WTC11 (cell line): ENCODE measurements at regions not wholly inside any gene's neighbourhood (a gene's known extent, or its start where the extent isn't known, plus 50 kb on each side); places are given as distances from the start of the nearest gene placed in this dataset.

Source experiments
- ATAC-seq: fragments of 200-7000 bp; cut with Tn5 transposase; 2 replicates; pipeline ENCODE4 v1.10.0; 2021; ENCODE audit warnings: mild to moderate bottlenecking, moderate library complexity
- CTCF ChIA-PET: fragments of 300-600 bp; sonication (Branson Sonifier 250); formaldehyde crosslinking; loops from one replicate; lab custom pipeline; 2021; ENCODE audit warnings: antibody characterized with exemption; lab: Charles Lee
- POLR2A ChIA-PET: fragments of 350-600 bp; sonication (Branson Sonifier 250); formaldehyde crosslinking; loops from one replicate; lab custom pipeline; 2021; ENCODE audit warnings: antibody characterized with exemption; lab: Charles Lee
- DNase-seq: peaks from one replicate; pipeline ENCODE4 v3.0.0; 2021; ENCODE audit warnings: low spot score
- H3K27ac Mint-ChIP-seq: 2 replicates; pipeline ENCODE4 v1.8.0; 2021; ENCODE audit warnings: mixed read lengths
- H3K27me3 Mint-ChIP-seq: 2 replicates; pipeline ENCODE4 v1.8.0; 2021; ENCODE audit warnings: low read depth, mild to moderate bottlenecking, moderate library complexity, mixed read lengths
- H3K36me3 Mint-ChIP-seq: 2 replicates; pipeline ENCODE4 v1.8.0; 2021; ENCODE audit warnings: mixed read lengths
- H3K4me1 Mint-ChIP-seq: 2 replicates; pipeline ENCODE4 v1.8.0; 2022; ENCODE audit warnings: mixed read lengths
- H3K4me3 Mint-ChIP-seq: 2 replicates; pipeline ENCODE4 v1.8.0; 2021; ENCODE audit warnings: mild to moderate bottlenecking, moderate library complexity, mixed read lengths
- H3K9me3 Mint-ChIP-seq: 2 replicates; pipeline ENCODE4 v1.8.0; 2021; ENCODE audit warnings: mixed read lengths
- AFF4 ChIP-seq: sonication (generic); formaldehyde crosslinking; IDR thresholded peaks from 2 replicates; pipeline ENCODE4 v1.8.1; 2023; ENCODE audit warnings: mild to moderate bottlenecking, missing genetic modification reagents, borderline replicate concordance
- ATF1 ChIP-seq: sonication (generic); formaldehyde crosslinking; IDR thresholded peaks from 2 replicates; pipeline ENCODE4 v1.8.1; 2023; ENCODE audit warnings: mild to moderate bottlenecking, moderate library complexity, missing genetic modification reagents
- CREB1 ChIP-seq: sonication (generic); formaldehyde crosslinking; IDR thresholded peaks from 2 replicates; pipeline ENCODE4 v1.8.0; 2023; ENCODE audit warnings: mild to moderate bottlenecking, missing genetic modification reagents
- ESRRA ChIP-seq: sonication (generic); formaldehyde crosslinking; IDR thresholded peaks from 2 replicates; pipeline ENCODE4 v1.8.1; 2022; ENCODE audit warnings: mild to moderate bottlenecking, missing genetic modification reagents, borderline replicate concordance
- FOXK1 ChIP-seq: sonication (generic); formaldehyde crosslinking; IDR thresholded peaks from 2 replicates; pipeline ENCODE4 v1.8.0; 2022; ENCODE audit warnings: mild to moderate bottlenecking, moderate library complexity, missing genetic modification reagents
- GABPB1 ChIP-seq: sonication (generic); formaldehyde crosslinking; IDR thresholded peaks from 2 replicates; pipeline ENCODE4 v1.8.1; 2023; ENCODE audit warnings: mild to moderate bottlenecking, missing genetic modification reagents
- IRF1 ChIP-seq: sonication (generic); formaldehyde crosslinking; IDR thresholded peaks from 2 replicates; pipeline ENCODE4 v1.8.0; 2023; ENCODE audit warnings: missing genetic modification reagents
- IRF2 ChIP-seq: sonication (generic); formaldehyde crosslinking; IDR thresholded peaks from 2 replicates; pipeline ENCODE4 v1.8.0; 2022; ENCODE audit warnings: low read depth, missing genetic modification reagents, borderline replicate concordance
- NR1H2 ChIP-seq: sonication (generic); formaldehyde crosslinking; IDR thresholded peaks from 2 replicates; pipeline ENCODE4 v1.9.0; 2021; ENCODE audit warnings: mild to moderate bottlenecking, moderate library complexity, missing genetic modification reagents
- NR3C1 ChIP-seq: sonication (generic); formaldehyde crosslinking; conservative IDR thresholded peaks from 2 replicates; pipeline ENCODE4 v1.8.1; 2023; ENCODE audit warnings: low read depth, mild to moderate bottlenecking, missing genetic modification reagents
- RELA ChIP-seq: sonication (generic); formaldehyde crosslinking; IDR thresholded peaks from 2 replicates; pipeline ENCODE4 v1.8.1; 2022; ENCODE audit warnings: missing genetic modification reagents, mild to moderate bottlenecking, borderline replicate concordance
- RORB ChIP-seq: fragments of 250-450 bp; sonication (Bioruptor Pico); IDR thresholded peaks from 2 replicates; pipeline ENCODE4 v1.9.0; 2021; ENCODE audit warnings: mild to moderate bottlenecking
- SP1 ChIP-seq: sonication (generic); formaldehyde crosslinking; conservative IDR thresholded peaks from 2 replicates; pipeline ENCODE4 v1.8.1; 2022; ENCODE audit warnings: missing genetic modification reagents
- TEAD4 ChIP-seq: sonication (generic); formaldehyde crosslinking; IDR thresholded peaks from 2 replicates; pipeline ENCODE4 v1.8.0; 2022; ENCODE audit warnings: mild to moderate bottlenecking, missing genetic modification reagents
- ZNF138 ChIP-seq: sonication (generic); formaldehyde crosslinking; conservative IDR thresholded peaks from 2 replicates; pipeline ENCODE4 v1.8.1; 2022; ENCODE audit warnings: mild to moderate bottlenecking, moderate library complexity, missing genetic modification reagents
- ZNF671 ChIP-seq: fragments of 250-450 bp; sonication (Bioruptor Pico); IDR thresholded peaks from 2 replicates; pipeline ENCODE4 v1.8.0; 2021; ENCODE audit warnings: mild to moderate bottlenecking
- TF ChIP-seq, protein P1 (sequence below): fragments of 250-450 bp; sonication (Bioruptor Pico); IDR thresholded peaks from 2 replicates; pipeline ENCODE4 v1.9.0; 2021; ENCODE audit warnings: mild to moderate bottlenecking
- TF ChIP-seq, protein P2 (sequence below): sonication (generic); formaldehyde crosslinking; IDR thresholded peaks from 2 replicates; pipeline ENCODE4 v1.8.1; 2022; ENCODE audit warnings: mild to moderate bottlenecking, moderate library complexity, missing genetic modification reagents
- TF ChIP-seq, protein P3 (sequence below): sonication (generic); formaldehyde crosslinking; IDR thresholded peaks from 2 replicates; pipeline ENCODE4 v1.8.1; 2022; ENCODE audit warnings: missing genetic modification reagents, borderline replicate concordance
- TF ChIP-seq, protein P4 (sequence below): sonication (generic); formaldehyde crosslinking; IDR thresholded peaks from 2 replicates; pipeline ENCODE4 v1.8.0; 2022; ENCODE audit warnings: mild to moderate bottlenecking, missing genetic modification reagents

GRCh38 chr15:99911816-99912215 lies 178.6 kb upstream of the LYSMD4 start:
- no peak overlapping the region for H3K4me3 Mint-ChIP-seq
- no peaks in the 10 kb centered on the region for H3K9me3 Mint-ChIP-seq
- CTCF ChIA-PET, result interaction anchor here (0.6 kb wide), 1 partner anchor 968 kb away, joined by 3 read pairs; no protein-coding TSS in a partner anchor
- H3K4me1 Mint-ChIP-seq, result peaks cover 8% of the 10 kb centered on the region
- no peaks in the 10 kb centered on the region for H3K27me3 Mint-ChIP-seq
- no peaks in the 10 kb centered on the region for H3K36me3 Mint-ChIP-seq
- POLR2A ChIA-PET, result no interaction called here
- H3K27ac Mint-ChIP-seq, result no peak overlapping the region
- DNase-seq (no peak), ATAC-seq (no peak)
- TF ChIP-seq SP1, result no peak
- no peak for TF ChIP-seq AFF4 (CRISPR knock-in tag)
- TF ChIP-seq NR3C1 (CRISPR knock-in tag), result no peak
- TF ChIP-seq CREB1, result no peak
- TF ChIP-seq ESRRA (CRISPR knock-in tag), result no peak
- TF ChIP-seq IRF2 (CRISPR knock-in tag), result no peak
- no peak for TF ChIP-seq GABPB1 (CRISPR knock-in tag)
- TF ChIP-seq RORB (CRISPR knock-in tag), result no peak
- TF ChIP-seq, protein P1, sequence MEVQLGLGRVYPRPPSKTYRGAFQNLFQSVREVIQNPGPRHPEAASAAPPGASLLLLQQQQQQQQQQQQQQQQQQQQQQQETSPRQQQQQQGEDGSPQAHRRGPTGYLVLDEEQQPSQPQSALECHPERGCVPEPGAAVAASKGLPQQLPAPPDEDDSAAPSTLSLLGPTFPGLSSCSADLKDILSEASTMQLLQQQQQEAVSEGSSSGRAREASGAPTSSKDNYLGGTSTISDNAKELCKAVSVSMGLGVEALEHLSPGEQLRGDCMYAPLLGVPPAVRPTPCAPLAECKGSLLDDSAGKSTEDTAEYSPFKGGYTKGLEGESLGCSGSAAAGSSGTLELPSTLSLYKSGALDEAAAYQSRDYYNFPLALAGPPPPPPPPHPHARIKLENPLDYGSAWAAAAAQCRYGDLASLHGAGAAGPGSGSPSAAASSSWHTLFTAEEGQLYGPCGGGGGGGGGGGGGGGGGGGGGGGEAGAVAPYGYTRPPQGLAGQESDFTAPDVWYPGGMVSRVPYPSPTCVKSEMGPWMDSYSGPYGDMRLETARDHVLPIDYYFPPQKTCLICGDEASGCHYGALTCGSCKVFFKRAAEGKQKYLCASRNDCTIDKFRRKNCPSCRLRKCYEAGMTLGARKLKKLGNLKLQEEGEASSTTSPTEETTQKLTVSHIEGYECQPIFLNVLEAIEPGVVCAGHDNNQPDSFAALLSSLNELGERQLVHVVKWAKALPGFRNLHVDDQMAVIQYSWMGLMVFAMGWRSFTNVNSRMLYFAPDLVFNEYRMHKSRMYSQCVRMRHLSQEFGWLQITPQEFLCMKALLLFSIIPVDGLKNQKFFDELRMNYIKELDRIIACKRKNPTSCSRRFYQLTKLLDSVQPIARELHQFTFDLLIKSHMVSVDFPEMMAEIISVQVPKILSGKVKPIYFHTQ (CRISPR knock-in tag), result no peak
- no peak for TF ChIP-seq NR1H2 (CRISPR knock-in tag)
- no peak for TF ChIP-seq IRF1 (CRISPR knock-in tag)
- TF ChIP-seq, protein P2, sequence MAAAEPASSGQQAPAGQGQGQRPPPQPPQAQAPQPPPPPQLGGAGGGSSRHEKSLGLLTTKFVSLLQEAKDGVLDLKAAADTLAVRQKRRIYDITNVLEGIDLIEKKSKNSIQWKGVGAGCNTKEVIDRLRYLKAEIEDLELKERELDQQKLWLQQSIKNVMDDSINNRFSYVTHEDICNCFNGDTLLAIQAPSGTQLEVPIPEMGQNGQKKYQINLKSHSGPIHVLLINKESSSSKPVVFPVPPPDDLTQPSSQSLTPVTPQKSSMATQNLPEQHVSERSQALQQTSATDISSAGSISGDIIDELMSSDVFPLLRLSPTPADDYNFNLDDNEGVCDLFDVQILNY, result no peak
- TF ChIP-seq TEAD4, result no peak
- TF ChIP-seq ZNF138, result no peak
- TF ChIP-seq, protein P3, sequence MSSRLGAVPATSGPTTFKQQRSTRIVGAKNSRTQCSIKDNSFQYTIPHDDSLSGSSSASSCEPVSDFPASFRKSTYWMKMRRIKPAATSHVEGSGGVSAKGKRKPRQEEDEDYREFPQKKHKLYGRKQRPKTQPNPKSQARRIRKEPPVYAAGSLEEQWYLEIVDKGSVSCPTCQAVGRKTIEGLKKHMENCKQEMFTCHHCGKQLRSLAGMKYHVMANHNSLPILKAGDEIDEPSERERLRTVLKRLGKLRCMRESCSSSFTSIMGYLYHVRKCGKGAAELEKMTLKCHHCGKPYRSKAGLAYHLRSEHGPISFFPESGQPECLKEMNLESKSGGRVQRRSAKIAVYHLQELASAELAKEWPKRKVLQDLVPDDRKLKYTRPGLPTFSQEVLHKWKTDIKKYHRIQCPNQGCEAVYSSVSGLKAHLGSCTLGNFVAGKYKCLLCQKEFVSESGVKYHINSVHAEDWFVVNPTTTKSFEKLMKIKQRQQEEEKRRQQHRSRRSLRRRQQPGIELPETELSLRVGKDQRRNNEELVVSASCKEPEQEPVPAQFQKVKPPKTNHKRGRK (CRISPR knock-in tag), result no peak
- TF ChIP-seq, protein P4, sequence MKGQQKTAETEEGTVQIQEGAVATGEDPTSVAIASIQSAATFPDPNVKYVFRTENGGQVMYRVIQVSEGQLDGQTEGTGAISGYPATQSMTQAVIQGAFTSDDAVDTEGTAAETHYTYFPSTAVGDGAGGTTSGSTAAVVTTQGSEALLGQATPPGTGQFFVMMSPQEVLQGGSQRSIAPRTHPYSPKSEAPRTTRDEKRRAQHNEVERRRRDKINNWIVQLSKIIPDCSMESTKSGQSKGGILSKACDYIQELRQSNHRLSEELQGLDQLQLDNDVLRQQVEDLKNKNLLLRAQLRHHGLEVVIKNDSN, result no peak
- TF ChIP-seq ATF1 (CRISPR knock-in tag), result no peak
- no peak for TF ChIP-seq FOXK1
- no peak for TF ChIP-seq RELA (CRISPR knock-in tag)
- TF ChIP-seq ZNF671 (CRISPR knock-in tag), result no peak
